Stimulated activated effector memory CD8-positive, alpha-beta T cell treated with anti-CD3 and anti-CD28 coated beads, Interleukin-12 subunit alpha, Interleukin-12 subunit beta, amount 100 ng/mL, for 72 hours (primary cell): ENCODE measurements at regions not wholly inside any gene's neighbourhood (a gene's known extent, or its start where the extent isn't known, plus 50 kb on each side); places are given as distances from the start of the nearest gene placed in this dataset.
"Not testable (repeated sequence)": the region's sequence is repeated elsewhere in the genome, so short reads cannot be mapped to it uniquely, and the experiment has no call there.

Source experiments
- ATAC-seq: fragments of 150-1000 bp; cut with Tn5 transposase; 2 replicates; pipeline ENCODE4 v1.10.0; 2021
- DNase-seq, 2 donors: peaks; one replicate each; pipeline ENCODE4 v3.0.0; 2021 to 2022; ENCODE audit warnings: low spot score in 2 of 2
- H3K27ac Mint-ChIP-seq: one replicate; pipeline ENCODE4 v1.8.0; 2022; ENCODE audit warnings: mild to moderate bottlenecking, mixed read lengths
- H3K36me3 Mint-ChIP-seq: one replicate; pipeline ENCODE4 v1.8.0; 2022; ENCODE audit warnings: mild to moderate bottlenecking, mixed read lengths
- H3K4me1 Mint-ChIP-seq: one replicate; pipeline ENCODE4 v1.8.0; 2022; ENCODE audit warnings: mixed read lengths
- H3K4me3 Mint-ChIP-seq: one replicate; pipeline ENCODE4 v1.8.0; 2022; ENCODE audit warnings: mild to moderate bottlenecking, mixed read lengths
- H3K9me3 Mint-ChIP-seq: one replicate; pipeline ENCODE4 v1.8.0; 2022; ENCODE audit warnings: mixed read lengths

DNA sequence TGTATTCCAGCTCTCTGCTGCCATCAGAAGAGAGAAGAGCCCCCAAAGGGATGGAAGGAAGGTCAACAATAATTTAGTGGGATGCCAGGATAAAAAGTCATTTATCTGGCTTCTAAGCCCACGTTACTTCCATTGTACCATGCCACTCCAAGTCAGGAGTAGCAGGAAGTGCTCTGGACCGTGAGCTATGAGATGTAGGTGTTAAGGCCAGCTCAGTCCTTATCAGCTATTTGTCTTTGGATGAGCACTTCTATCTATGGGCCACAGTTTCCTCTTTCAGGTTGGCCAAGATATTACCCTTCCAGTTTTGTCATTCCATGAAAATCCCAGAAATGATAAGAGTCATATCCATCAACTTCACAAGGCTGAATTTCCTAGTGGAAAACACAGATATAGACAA is 119.4 kb upstream of the CACUL1 start:
- no peak overlapping the region for H3K4me3 Mint-ChIP-seq
- H3K36me3 Mint-ChIP-seq = no peaks in the 10 kb centered on the region
- peaks cover 5% of the 10 kb centered on the region for H3K9me3 Mint-ChIP-seq
- no peak overlapping the region for H3K27ac Mint-ChIP-seq
- ATAC-seq (no peak), DNase-seq (no peak)
- no peaks in the 10 kb centered on the region for H3K4me1 Mint-ChIP-seq

DNA sequence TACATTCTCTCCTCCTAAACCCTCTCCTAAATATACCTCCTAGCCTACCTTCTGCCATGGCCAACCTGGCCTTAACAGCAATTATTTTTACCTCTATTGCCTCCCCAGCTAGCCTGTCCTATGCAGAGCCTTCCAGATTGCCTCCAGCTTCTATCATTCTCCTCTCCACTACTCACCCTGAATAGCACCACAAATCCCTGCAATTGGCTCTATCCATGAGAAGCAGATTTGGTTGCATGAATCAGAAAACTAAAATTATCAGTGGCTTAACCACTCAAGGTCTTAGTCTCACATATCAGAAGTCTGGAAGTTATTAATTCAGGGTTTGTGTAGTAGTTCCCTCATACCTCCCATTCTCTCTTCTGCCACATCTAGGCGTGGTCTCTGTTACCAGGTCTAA is 120.3 kb upstream of the CACUL1 start:
- H3K4me1 Mint-ChIP-seq = no peaks in the 10 kb centered on the region
- H3K4me3 Mint-ChIP-seq = no peak overlapping the region
- DNase-seq = no peak
- no peak overlapping the region for H3K27ac Mint-ChIP-seq
- no peaks in the 10 kb centered on the region for H3K36me3 Mint-ChIP-seq
- ATAC-seq = no peak
- H3K9me3 Mint-ChIP-seq = peaks cover 5% of the 10 kb centered on the region

DNA sequence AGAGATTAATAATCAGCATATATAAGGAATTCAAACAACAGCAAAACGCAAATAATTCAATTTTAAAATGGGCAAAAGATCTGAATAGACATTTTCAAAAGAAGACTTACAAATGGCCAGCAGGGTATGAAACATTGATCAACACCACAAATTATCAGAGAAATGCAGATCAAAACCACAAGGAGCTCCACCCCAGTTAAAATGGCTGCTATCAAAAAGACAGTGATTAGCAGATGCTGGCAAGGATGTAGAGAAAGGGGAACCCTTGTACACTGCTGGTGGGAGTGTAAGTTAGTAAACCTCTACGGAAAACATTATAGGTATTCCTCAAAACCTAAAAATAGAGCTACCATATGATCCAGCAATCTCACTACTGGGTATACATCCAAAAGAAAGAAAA is 128.0 kb upstream of the CACUL1 start:
- ATAC-seq (no peak), DNase-seq (no peak)
- H3K4me1 Mint-ChIP-seq = no peaks in the 10 kb centered on the region
- H3K9me3 Mint-ChIP-seq = no peaks in the 10 kb centered on the region
- H3K4me3 Mint-ChIP-seq = no peak overlapping the region
- no peak overlapping the region for H3K27ac Mint-ChIP-seq
- no peaks in the 10 kb centered on the region for H3K36me3 Mint-ChIP-seq

DNA sequence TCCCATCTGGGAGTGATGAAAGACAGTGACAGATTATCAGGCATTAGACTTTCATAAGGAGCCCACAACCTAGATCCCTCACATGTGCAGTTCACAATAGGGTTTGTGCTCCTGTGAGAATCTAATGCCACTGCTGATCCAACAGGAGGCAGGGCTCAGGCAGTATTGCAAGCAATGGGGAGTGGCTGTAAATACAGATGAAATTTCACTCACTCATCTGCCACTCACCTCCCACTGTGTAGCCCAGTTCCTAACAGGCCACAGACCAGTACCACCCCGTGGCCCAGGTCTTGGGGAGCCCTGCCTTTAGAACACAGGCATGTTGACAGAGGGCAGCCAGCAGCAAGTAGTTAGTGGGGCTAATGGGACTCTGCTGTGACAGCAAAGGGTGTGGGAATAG is 137.3 kb upstream of the NANOS1 start:
- DNase-seq = peak in 1 of 2 donors; percentile 29
- Mint-ChIP-seq H3K27ac (no peak overlapping the region), H3K4me1 (no peaks in the 10 kb centered on the region), H3K4me3 (no peak overlapping the region), H3K36me3 (no peaks in the 10 kb centered on the region), H3K9me3 (no peaks in the 10 kb centered on the region)
- no peak for ATAC-seq

DNA sequence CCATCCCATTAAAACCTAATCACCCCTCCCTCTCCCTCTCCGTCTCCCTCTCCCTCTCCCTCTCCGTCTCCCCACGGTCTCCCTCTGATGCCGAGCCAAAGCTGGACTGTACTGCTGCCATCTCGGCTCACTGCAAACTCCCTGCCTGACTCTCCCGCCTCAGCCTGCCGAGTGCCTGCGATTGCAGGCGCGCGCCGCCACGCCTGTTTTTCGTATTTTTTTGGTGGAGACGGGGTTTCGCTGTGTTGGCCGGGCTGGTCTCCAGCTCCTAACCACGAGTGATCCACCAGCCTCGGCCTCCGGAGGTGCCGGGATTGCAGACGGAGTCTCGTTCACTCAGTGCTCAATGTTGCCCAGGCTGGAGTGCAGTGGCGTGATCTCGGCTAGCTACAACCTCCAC is 134.6 kb upstream of the NANOS1 start:
- H3K4me3 Mint-ChIP-seq, H3K4me1 Mint-ChIP-seq, H3K27ac Mint-ChIP-seq, DNase-seq, H3K36me3 Mint-ChIP-seq, ATAC-seq, H3K9me3 Mint-ChIP-seq: not testable (repeated sequence)

DNA sequence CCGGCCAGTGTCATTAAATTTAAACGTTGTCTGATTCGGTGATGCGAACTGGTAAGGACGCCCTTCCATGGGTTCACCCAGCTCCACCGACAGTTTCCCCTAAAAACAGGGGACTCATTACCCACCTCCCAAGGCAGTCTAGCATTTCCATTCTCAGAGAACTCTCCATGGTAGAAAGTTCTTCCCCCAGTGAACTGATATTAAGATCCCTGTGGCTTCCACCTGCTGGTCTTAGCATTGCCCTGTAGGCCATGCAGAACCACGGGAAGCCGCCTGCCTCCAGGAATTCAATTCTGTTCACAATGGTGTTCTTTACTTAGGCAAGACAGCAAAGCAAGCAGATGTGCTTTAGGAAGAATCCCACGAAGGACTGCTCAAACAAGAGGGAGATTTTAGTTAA is 128.9 kb upstream of the NANOS1 start:
- Mint-ChIP-seq H3K4me3 (no peak overlapping the region), H3K9me3 (no peaks in the 10 kb centered on the region), H3K27ac (no peak overlapping the region), H3K36me3 (no peaks in the 10 kb centered on the region), H3K4me1 (no peaks in the 10 kb centered on the region)
- DNase-seq (peak in 1 of 2 donors; percentile 29), ATAC-seq (no peak)

DNA sequence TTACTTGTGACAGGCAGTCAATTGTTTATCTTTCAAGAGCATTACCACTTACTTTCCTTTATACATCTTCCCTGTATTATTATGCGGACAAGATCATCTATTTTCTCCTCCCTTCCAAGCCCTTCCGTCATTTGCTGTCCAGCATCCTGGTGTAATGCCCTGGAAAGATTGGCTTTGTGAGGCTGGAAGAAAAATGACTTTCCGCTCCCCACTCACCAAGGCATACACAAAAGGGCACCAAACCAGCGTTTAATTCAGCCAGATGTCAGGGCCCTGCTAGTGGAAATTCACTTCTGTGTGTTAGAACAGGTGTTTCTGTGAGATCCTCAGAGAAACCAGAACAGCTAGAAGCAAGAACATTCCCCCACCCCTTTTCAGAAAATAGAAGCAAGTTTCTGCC is 128.1 kb upstream of the NANOS1 start:
- ATAC-seq = no peak
- no peak for DNase-seq
- no peaks in the 10 kb centered on the region for H3K36me3 Mint-ChIP-seq
- no peaks in the 10 kb centered on the region for H3K4me1 Mint-ChIP-seq
- H3K9me3 Mint-ChIP-seq = no peaks in the 10 kb centered on the region
- no peak overlapping the region for H3K4me3 Mint-ChIP-seq
- no peak overlapping the region for H3K27ac Mint-ChIP-seq

DNA sequence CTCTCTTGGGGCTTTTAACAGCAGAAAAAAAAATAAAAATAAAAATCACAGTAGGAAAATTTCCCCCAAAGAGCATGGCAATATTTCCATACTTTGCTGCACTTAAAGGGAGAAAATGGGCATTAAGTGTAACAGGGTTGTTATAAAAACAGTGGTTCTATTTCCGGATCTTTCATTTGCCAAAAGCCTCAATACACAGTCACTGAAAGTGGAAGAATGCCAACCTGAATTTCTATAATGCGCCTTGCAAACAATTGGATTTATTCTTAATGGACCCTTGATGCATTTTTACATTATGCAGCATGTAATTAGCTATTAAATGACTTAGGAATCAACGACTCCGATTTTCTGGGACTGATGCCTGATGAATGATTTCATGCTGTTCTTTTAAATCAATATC is 127.6 kb upstream of the NANOS1 start:
- Mint-ChIP-seq H3K27ac (no peak overlapping the region), H3K4me1 (no peaks in the 10 kb centered on the region), H3K4me3 (no peak overlapping the region), H3K9me3 (no peaks in the 10 kb centered on the region), H3K36me3 (no peaks in the 10 kb centered on the region)
- ATAC-seq (no peak), DNase-seq (no peak)

DNA sequence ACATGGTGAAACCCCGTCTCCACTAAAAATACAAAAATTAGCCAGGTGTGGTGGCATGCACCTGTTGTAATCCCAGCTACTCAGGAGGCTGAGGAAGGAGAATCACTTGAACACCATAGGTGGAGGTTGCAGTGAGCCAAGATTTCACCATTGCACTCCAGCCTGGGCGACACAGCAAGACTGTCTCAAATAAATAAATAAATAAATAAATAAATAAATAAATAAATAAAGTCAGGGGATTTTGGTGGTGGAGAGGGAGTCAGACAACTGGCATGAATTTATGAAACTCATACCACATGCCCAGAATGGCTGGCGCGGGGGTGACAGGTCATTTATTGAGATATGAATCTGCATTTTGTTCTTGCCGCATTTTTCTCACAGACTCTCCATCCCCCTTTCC is 126.9 kb upstream of the NANOS1 start:
- not testable (repeated sequence) for H3K9me3 Mint-ChIP-seq, H3K4me1 Mint-ChIP-seq, H3K36me3 Mint-ChIP-seq, ATAC-seq, H3K27ac Mint-ChIP-seq, DNase-seq, H3K4me3 Mint-ChIP-seq

DNA sequence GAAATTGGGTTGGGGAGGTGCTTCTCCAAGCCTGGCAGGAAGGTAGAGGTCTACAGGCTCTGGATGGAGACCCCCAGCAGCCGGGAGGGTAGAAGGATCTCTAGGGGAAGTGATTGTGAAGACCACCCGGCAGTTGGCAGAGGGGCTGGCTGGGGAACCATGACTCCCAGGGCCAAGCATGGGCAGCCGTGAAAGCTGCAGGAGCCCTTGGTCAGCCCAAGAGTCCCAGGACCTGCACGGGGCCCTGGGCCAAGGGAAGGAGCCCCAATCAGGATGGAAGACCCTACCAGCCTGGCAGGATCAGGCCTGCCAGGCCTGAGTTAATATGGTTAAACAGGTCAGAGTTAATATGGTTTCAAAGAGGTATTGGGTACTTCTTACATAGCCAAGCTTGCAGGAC is 126.3 kb upstream of the NANOS1 start:
- no peak for ATAC-seq

DNA sequence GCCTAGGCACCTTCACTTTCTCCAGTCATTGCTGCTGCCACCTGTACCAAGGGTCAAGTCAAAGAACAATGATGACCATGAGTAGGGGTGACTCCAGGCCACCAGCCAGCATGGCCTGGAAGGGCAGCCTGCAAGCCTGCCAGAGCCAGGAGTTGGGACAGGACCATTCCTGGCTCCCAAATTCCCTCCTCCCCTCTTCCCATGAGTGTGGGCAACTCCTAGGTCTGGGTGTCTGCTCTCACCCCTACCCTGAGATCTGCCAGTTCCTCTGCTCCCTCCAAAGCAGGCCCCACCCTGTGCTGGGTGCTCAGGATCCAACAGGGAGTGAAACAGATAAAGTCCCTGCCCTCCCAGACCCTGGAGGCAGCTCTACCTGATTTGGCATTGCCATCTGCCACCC is 125.8 kb upstream of the NANOS1 start:
- no peak overlapping the region for H3K4me3 Mint-ChIP-seq
- H3K27ac Mint-ChIP-seq = no peak overlapping the region
- no peaks in the 10 kb centered on the region for H3K4me1 Mint-ChIP-seq
- no peaks in the 10 kb centered on the region for H3K9me3 Mint-ChIP-seq
- H3K36me3 Mint-ChIP-seq = no peaks in the 10 kb centered on the region
- ATAC-seq (no peak), DNase-seq (no peak)

More for the DNA sequence above, 126.3 kb upstream of the NANOS1 start:
- H3K9me3 Mint-ChIP-seq = no peaks in the 10 kb centered on the region
- DNase-seq = no peak
- H3K27ac Mint-ChIP-seq = no peak overlapping the region
- no peak overlapping the region for H3K4me3 Mint-ChIP-seq
- no peaks in the 10 kb centered on the region for H3K36me3 Mint-ChIP-seq
- H3K4me1 Mint-ChIP-seq = no peaks in the 10 kb centered on the region

DNA sequence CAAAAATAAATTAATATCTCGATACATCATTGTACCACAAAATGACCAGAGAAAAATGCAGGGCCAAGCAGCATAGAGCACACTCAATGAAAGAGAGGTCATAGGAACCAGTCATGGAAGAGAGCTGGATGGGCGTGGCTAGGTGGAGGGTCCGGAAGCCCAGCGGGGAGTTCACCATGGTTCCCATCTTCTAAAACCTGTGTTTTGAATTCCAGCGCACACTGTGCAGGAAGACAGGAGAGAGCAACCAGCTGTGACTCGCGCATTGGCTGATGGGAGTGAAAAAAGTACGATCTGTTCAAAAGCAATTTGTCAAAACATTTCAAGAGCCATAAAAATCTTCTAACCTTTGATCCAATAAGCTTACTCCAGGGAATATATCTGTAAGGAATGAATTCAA is 125.2 kb upstream of the NANOS1 start:
- H3K4me3 Mint-ChIP-seq = no peak overlapping the region

DNA sequence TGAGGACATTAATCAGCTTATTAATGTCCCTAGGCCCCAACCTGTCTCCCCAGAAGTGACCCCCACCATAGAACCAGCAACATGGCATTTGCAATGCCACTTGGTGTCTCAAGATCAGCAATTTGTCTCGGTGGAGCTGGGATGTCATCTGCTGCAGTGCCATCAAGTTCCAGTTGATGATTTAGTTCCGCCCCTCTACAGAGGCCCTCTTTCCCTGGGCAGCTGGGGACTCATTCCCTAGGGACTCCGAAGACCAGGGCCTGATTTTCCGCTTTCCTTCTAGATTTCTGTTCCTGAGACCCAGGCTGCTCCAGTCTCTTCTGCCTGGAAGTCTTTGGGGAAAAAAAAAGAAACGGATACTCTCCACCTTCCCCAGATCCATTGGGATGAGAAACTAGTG is 122.5 kb upstream of the NANOS1 start:
- no peaks in the 10 kb centered on the region for H3K9me3 Mint-ChIP-seq

More for the DNA sequence above, 125.2 kb upstream of the NANOS1 start:
- no peaks in the 10 kb centered on the region for H3K36me3 Mint-ChIP-seq
- H3K9me3 Mint-ChIP-seq = no peaks in the 10 kb centered on the region
- H3K27ac Mint-ChIP-seq = no peak overlapping the region
- DNase-seq (no peak), ATAC-seq (no peak)
- H3K4me1 Mint-ChIP-seq = no peaks in the 10 kb centered on the region

DNA sequence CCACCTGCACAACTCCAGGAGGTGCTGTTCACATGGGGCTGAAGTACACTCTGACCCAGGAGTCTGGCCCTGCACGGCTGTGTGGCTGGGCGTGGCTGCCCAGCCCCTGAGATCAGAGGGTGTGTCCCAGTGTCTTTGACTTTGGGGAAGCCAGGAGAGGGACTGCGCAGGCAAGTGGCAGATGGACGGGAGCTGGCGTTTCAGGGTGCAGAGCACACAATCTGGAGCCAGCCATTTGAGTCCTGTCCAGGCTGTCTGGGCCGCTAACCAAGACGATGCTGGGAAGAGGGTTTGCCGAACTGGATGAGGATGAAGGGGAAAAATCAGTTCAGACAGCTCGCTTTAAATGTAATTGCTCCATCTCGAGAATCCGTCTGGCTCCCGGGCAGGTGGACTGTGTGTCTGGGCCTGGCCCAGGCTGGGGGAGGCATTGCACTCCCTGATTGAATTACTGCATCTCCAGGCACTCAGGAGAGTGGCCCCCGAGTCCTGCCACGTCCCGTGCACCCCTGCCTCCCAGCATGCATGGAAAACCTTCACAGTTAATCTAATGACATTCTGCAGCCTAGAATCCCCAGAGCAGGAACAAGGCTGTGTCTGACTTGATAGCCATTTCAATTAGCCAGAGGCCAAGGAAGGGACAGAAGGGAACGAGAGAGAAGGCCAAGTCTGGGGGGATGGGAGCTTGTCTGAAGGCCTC is 120.8 kb upstream of the NANOS1 start:
- Mint-ChIP-seq H3K36me3 (no peaks in the 10 kb centered on the region), H3K9me3 (no peaks in the 10 kb centered on the region), H3K4me3 (no peak overlapping the region), H3K27ac (no peak overlapping the region), H3K4me1 (no peaks in the 10 kb centered on the region)
- no peak for DNase-seq
- ATAC-seq = no peak

More for the DNA sequence above, 122.5 kb upstream of the NANOS1 start:
- ATAC-seq = no peak
- no peak for DNase-seq
- H3K4me3 Mint-ChIP-seq = no peak overlapping the region
- H3K27ac Mint-ChIP-seq = no peak overlapping the region
- H3K4me1 Mint-ChIP-seq = no peaks in the 10 kb centered on the region
- H3K36me3 Mint-ChIP-seq = no peaks in the 10 kb centered on the region

DNA sequence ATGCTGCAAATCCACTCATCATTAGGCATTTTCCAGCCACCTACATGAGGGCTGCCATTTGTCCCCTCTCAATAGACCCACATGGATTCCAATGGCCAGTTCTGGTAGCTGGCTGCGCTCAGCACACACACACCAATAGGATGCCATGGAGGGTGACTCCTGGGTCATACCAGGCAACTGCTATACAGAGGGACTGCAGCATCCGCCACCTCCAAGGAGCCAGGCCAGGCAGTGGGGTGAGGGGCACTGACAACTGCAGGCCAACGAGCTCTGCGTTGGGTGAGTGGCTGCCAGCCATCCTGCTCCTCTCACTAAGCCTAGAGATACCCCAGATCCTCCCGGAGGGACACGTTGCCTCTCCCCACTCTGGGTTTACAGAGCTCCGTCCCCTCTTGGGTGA is 118.8 kb upstream of the NANOS1 start:
- Mint-ChIP-seq H3K9me3 (no peaks in the 10 kb centered on the region), H3K4me3 (no peak overlapping the region), H3K27ac (no peak overlapping the region), H3K36me3 (no peaks in the 10 kb centered on the region), H3K4me1 (no peaks in the 10 kb centered on the region)
- DNase-seq (no peak), ATAC-seq (no peak)

DNA sequence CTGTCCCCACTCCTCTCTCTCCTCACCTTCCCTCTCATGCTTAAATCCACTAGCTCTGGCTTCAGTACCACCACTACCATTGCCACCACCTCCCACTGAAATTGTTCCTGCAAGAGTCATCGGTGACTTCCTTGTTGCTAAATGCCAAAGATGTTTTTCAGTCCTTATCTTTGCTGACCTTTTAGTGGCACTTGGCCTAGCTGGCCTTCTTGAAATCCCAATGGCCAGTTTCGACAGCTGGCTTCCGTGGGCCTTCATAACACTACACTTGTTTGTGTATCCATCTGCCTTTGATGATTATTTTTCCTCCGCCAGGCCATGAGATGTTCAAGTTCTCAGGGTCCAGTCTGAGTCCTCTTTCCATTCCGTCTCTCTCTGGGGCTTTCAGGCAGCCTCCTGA is 118.2 kb upstream of the NANOS1 start:
- ATAC-seq (no peak), DNase-seq (no peak)
- Mint-ChIP-seq H3K4me1 (no peaks in the 10 kb centered on the region), H3K9me3 (no peaks in the 10 kb centered on the region), H3K4me3 (no peak overlapping the region), H3K36me3 (no peaks in the 10 kb centered on the region), H3K27ac (no peak overlapping the region)
